HepG2 (cell line): ENCODE measurements at regions not wholly inside any gene's neighbourhood (a gene's known extent, or its start where the extent isn't known, plus 50 kb on each side); places are given as distances from the start of the nearest gene placed in this dataset.

ENCODE experiments used
- ATAC-seq: fragments of 200-7000 bp; cut with Tn5 transposase; 3 replicates; pipeline ENCODE4 v1.9.1; 2020; ENCODE audit warnings: mild to moderate bottlenecking, moderate library complexity
- BruUV-seq: library from RNA; stranded (reverse); fragments of 400-500 nt; replicated peaks from 2 replicates; lab custom pipeline; 2021; lab: Mats Ljungman, UMichigan
- CTCF ChIA-PET: fragments of 300-600 bp; formaldehyde crosslinking; extraction: SDS; loops from one replicate; lab custom pipeline; 2021; ENCODE audit warnings: low total read pairs, inconsistent platforms, low intra/inter-chr PET ratio; lab: Yijun Ruan, JAX
- POLR2A ChIA-PET: fragments of 350-600 bp; sonication (Branson Sonifier 250); formaldehyde crosslinking; loops from one replicate; lab custom pipeline; 2020; ENCODE audit warnings: antibody characterized with exemption, inconsistent platforms; lab: Yijun Ruan, JAX
- DNase-seq: peaks from one replicate; pipeline ENCODE4 v3.0.0-alpha.2; 2015; ENCODE audit warnings: low spot score
- FAIRE-seq: peaks from 3 replicates; lab custom pipeline; 2011; peaks lifted over from hg19 to GRCh38; lab: Jason Lieb, UNC
- H2AFZ ChIP-seq: one replicate; pipeline ENCODE4 v1.6.1; 2011; ENCODE audit warnings: low read length, inconsistent platforms
- H3K27ac ChIP-seq: fragments of 300-600 bp; 3 replicates; pipeline ENCODE4 v1.8.0; 2011; ENCODE audit warnings: mixed run types, mild to moderate bottlenecking, mixed read lengths, low read length, inconsistent platforms; ENCODE audit not compliant: insufficient read depth; ENCODE audit errors: extremely low read length
- H3K27me3 ChIP-seq, 2 experiments: fragments of 200-600 bp in 1 of 2; 2 replicates in 1 of 2; 3 replicates in 1 of 2; pipeline versions ENCODE4 v1.6.0 to v1.8.0; 2011; ENCODE audit warnings: low read length in 2 of 2, mild to moderate bottlenecking in 2 of 2, moderate library complexity in 2 of 2, inconsistent platforms in 1 of 2; ENCODE audit not compliant: insufficient read depth in 2 of 2, control insufficient read depth in 1 of 2
- H3K36me3 ChIP-seq, 2 experiments: fragments of 200-600 bp in 1 of 2; replicated peaks in 1 of 2; 2 replicates in 1 of 2; 3 replicates in 1 of 2; pipeline versions ENCODE4 v1.5.1 to v1.8.0; 2011; ENCODE audit warnings: low read length in 2 of 2, inconsistent platforms in 1 of 2; ENCODE audit not compliant: insufficient read depth in 2 of 2, control insufficient read depth in 1 of 2
- H3K4me1 ChIP-seq: 2 replicates; pipeline ENCODE4 v1.5.1; 2012; ENCODE audit warnings: low read length, inconsistent platforms; ENCODE audit not compliant: insufficient read depth
- H3K4me2 ChIP-seq: 2 replicates; pipeline ENCODE4 v1.6.0; 2011; ENCODE audit warnings: low read depth, low read length, inconsistent platforms
- H3K4me3 ChIP-seq, 3 experiments: fragments of 200-600 bp in 1 of 3; sonication (generic), shearing (Covaris generic) in 1 of 3; replicated peaks in 1 of 3; 2 replicates each; pipeline ENCODE4 v1.5.1; 2011 to 2016; ENCODE audit warnings: low read length in 3 of 3, inconsistent platforms in 2 of 3, low read depth in 2 of 3, mild to moderate bottlenecking in 2 of 3, control low read depth in 1 of 3, mixed read lengths in 1 of 3; ENCODE audit not compliant: insufficient read depth in 1 of 3
- H3K79me2 ChIP-seq: one replicate; pipeline ENCODE4 v1.6.1; 2011; ENCODE audit warnings: low read length, inconsistent platforms; ENCODE audit not compliant: insufficient read depth
- H3K9ac ChIP-seq: 2 replicates; pipeline ENCODE4 v1.6.0; 2011; ENCODE audit warnings: mild to moderate bottlenecking, low read depth, low read length, inconsistent platforms; ENCODE audit not compliant: insufficient read depth
- H3K9me3 ChIP-seq: 2 replicates; pipeline ENCODE4 v1.5.1; 2012; ENCODE audit warnings: mild to moderate bottlenecking, low read length
- H4K20me1 ChIP-seq: 2 replicates; pipeline ENCODE4 v1.6.0; 2011; ENCODE audit warnings: inconsistent platforms, mild to moderate bottlenecking, low read length, moderate library complexity; ENCODE audit not compliant: insufficient read depth
- CEBPB ChIP-seq: IDR thresholded peaks from 2 replicates; pipeline ENCODE4 v1.6.1; 2011; ENCODE audit warnings: low read depth, low read length, improper control_type of control experiment, borderline replicate concordance
- CEBPG ChIP-seq: IDR thresholded peaks from 2 replicates; pipeline ENCODE4 v1.6.1; 2016
- CREM ChIP-seq, 2 experiments: sonication (generic) in 1 of 2; formaldehyde crosslinking in 1 of 2; IDR thresholded peaks; 2 replicates each; pipeline versions ENCODE4 v1.4.0 to v1.6.1; 2016 to 2020; ENCODE audit warnings: antibody characterized with exemption in 1 of 2, mild to moderate bottlenecking in 1 of 2, missing genetic modification reagents in 1 of 2
- FOSL2 ChIP-seq: sonication (generic); formaldehyde crosslinking; IDR thresholded peaks from 2 replicates; pipeline ENCODE4 v1.4.0; 2020; ENCODE audit warnings: missing genetic modification reagents
- MED1 ChIP-seq: sonication (generic); formaldehyde crosslinking; IDR thresholded peaks from 2 replicates; pipeline ENCODE4 v1.4.0; 2020; ENCODE audit warnings: missing genetic modification reagents
- SCMH1 ChIP-seq: sonication (generic); formaldehyde crosslinking; IDR thresholded peaks from 2 replicates; pipeline ENCODE4 v1.9.0; 2021; ENCODE audit warnings: missing genetic modification reagents, mild to moderate bottlenecking, borderline replicate concordance
- SMC3 ChIP-seq: IDR thresholded peaks from 2 replicates; pipeline ENCODE4 v1.6.1; 2011; ENCODE audit warnings: low read length, improper control_type of control experiment
- ZNF20 ChIP-seq: sonication (generic); formaldehyde crosslinking; IDR thresholded peaks from 2 replicates; pipeline ENCODE4 v1.4.0; 2020; ENCODE audit warnings: mild to moderate bottlenecking, moderate library complexity, missing genetic modification reagents
- ZNF251 ChIP-seq: sonication (generic); formaldehyde crosslinking; IDR thresholded peaks from 2 replicates; pipeline ENCODE4 v1.9.0; 2021; ENCODE audit warnings: mild to moderate bottlenecking, missing genetic modification reagents
- ZNF510 ChIP-seq: sonication (generic); formaldehyde crosslinking; IDR thresholded peaks from 2 replicates; pipeline ENCODE4 v1.4.0; 2020; ENCODE audit warnings: low read depth, mild to moderate bottlenecking, missing genetic modification reagents
- ZNF572 ChIP-seq: sonication (generic); formaldehyde crosslinking; IDR thresholded peaks from 2 replicates; pipeline ENCODE4 v1.5.1; 2020; ENCODE audit warnings: mild to moderate bottlenecking, missing genetic modification reagents
- WGBS: methylation state at CpG from one replicate; pipeline ENCODE4 v1.1.6; 2017; ENCODE audit warnings: low lambda C conversion rate; 5-methylcytosine and 5-hydroxymethylcytosine counted together
- in situ Hi-C: cut with HindIII; loops from 2 replicates; pipeline ENCODE4 v1.10.0; 2017; ENCODE audit warnings: low pct_unique_long_range_greater_than_20kb; ENCODE audit not compliant: extremely low pct_ligation_motif_present
- intact Hi-C: fragments of 100-400 bp; cut with micrococcal nuclease; formaldehyde crosslinking; loops from one replicate; pipeline ENCODE4 v1.10.0; 2022; ENCODE audit not compliant: unreplicated experiment
- TF ChIP-seq, protein P1 (sequence below): sonication (generic); formaldehyde crosslinking; IDR thresholded peaks from 2 replicates; pipeline ENCODE4 v1.5.0; 2020; ENCODE audit warnings: mild to moderate bottlenecking, missing genetic modification reagents, borderline replicate concordance
- TF ChIP-seq, protein P2 (sequence below): sonication (generic); formaldehyde crosslinking; IDR thresholded peaks from 2 replicates; pipeline ENCODE4 v1.8.0; 2022; ENCODE audit warnings: mild to moderate bottlenecking, missing genetic modification reagents
- TF ChIP-seq, protein P3 (sequence below): sonication (generic); formaldehyde crosslinking; IDR thresholded peaks from 2 replicates; pipeline ENCODE4 v1.8.1; 2022; ENCODE audit warnings: mild to moderate bottlenecking, missing genetic modification reagents

DNA sequence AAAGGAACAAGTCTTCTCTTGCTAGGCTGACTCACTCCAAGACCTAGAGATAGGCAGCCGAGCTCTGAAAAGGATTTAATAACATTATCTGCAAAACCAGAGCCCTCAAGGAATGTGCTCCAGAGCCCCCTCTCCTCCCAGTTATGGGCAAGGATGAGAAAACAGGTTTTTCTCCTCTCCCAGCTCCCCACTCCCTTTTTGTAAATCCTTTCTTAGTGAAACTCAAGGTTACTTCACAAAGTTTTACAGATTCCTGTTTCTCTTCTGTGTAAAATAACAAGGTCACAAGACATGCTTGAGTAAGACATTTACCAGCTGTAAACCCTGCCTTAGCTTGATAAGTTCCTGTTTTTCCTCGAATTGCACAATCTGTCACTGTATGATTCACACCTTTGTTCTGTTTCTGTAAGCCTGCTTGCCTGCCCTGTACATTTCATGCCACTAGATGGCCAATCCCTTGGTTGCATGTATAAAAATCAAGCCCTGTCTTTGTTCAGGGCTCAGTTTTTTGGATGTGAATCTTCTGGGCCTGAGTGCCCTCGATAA lies 489.4 kb downstream of the KCNA4 start:
- no TSS peak for BruUV-seq

More for the DNA sequence above, 489.4 kb downstream of the KCNA4 start:
- intact Hi-C loops (no loop called here), in situ Hi-C loops (no loop called here)
- peak; percentile 73 for ATAC-seq
- CTCF ChIA-PET, result no interaction called here
- POLR2A ChIA-PET, result no interaction called here
- H2AFZ ChIP-seq, result no peak overlapping the region
- no peak for FAIRE-seq
- no peaks in the 10 kb centered on the region for H3K4me1 ChIP-seq
- H3K27me3 ChIP-seq, result no peaks in the 10 kb centered on the region
- WGBS, result 3% methylated on average over 3 of the region's 3 CpGs
- peak; percentile 35 for DNase-seq
- H4K20me1 ChIP-seq, result no peaks in the 10 kb centered on the region
- H3K4me2 ChIP-seq, result no peak overlapping the region
- H3K9ac ChIP-seq, result no peak overlapping the region
- no peak overlapping the region for H3K4me3 ChIP-seq
- TF ChIP-seq CREM (IDR thresholded peaks at IDR 0.05) (no peak), CREM (CRISPR knock-in tag; IDR thresholded peaks at IDR 0.05) (no peak), CEBPB (peak; percentile 90), SMC3 (peak; percentile 24; the same call in 1 of the 2 replicates), CEBPG (CRISPR knock-in tag) (peak; percentile 69), MED1 (no peak), ZNF251 (no peak), SCMH1 (CRISPR knock-in tag) (no peak), FOSL2 (CRISPR knock-in tag) (peak; percentile 73), ZNF572 (CRISPR knock-in tag) (no peak), ZNF510 (CRISPR knock-in tag) (no peak), ZNF20 (CRISPR knock-in tag) (no peak)
- TF ChIP-seq, protein P1, sequence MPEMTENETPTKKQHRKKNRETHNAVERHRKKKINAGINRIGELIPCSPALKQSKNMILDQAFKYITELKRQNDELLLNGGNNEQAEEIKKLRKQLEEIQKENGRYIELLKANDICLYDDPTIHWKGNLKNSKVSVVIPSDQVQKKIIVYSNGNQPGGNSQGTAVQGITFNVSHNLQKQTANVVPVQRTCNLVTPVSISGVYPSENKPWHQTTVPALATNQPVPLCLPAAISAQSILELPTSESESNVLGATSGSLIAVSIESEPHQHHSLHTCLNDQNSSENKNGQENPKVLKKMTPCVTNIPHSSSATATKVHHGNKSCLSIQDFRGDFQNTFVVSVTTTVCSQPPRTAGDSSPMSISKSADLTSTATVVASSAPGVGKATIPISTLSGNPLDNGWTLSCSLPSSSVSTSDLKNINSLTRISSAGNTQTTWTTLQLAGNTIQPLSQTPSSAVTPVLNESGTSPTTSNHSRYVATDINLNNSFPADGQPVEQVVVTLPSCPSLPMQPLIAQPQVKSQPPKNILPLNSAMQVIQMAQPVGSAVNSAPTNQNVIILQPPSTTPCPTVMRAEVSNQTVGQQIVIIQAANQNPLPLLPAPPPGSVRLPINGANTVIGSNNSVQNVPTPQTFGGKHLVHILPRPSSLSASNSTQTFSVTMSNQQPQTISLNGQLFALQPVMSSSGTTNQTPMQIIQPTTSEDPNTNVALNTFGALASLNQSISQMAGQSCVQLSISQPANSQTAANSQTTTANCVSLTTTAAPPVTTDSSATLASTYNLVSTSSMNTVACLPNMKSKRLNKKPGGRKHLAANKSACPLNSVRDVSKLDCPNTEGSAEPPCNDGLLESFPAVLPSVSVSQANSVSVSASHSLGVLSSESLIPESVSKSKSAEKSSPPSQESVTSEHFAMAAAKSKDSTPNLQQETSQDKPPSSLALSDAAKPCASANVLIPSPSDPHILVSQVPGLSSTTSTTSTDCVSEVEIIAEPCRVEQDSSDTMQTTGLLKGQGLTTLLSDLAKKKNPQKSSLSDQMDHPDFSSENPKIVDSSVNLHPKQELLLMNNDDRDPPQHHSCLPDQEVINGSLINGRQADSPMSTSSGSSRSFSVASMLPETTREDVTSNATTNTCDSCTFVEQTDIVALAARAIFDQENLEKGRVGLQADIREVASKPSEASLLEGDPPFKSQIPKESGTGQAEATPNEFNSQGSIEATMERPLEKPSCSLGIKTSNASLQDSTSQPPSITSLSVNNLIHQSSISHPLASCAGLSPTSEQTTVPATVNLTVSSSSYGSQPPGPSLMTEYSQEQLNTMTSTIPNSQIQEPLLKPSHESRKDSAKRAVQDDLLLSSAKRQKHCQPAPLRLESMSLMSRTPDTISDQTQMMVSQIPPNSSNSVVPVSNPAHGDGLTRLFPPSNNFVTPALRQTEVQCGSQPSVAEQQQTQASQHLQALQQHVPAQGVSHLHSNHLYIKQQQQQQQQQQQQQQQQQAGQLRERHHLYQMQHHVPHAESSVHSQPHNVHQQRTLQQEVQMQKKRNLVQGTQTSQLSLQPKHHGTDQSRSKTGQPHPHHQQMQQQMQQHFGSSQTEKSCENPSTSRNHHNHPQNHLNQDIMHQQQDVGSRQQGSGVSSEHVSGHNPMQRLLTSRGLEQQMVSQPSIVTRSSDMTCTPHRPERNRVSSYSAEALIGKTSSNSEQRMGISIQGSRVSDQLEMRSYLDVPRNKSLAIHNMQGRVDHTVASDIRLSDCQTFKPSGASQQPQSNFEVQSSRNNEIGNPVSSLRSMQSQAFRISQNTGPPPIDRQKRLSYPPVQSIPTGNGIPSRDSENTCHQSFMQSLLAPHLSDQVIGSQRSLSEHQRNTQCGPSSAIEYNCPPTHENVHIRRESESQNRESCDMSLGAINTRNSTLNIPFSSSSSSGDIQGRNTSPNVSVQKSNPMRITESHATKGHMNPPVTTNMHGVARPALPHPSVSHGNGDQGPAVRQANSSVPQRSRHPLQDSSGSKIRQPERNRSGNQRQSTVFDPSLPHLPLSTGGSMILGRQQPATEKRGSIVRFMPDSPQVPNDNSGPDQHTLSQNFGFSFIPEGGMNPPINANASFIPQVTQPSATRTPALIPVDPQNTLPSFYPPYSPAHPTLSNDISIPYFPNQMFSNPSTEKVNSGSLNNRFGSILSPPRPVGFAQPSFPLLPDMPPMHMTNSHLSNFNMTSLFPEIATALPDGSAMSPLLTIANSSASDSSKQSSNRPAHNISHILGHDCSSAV (CRISPR knock-in tag), result no peak
- TF ChIP-seq, protein P2, sequence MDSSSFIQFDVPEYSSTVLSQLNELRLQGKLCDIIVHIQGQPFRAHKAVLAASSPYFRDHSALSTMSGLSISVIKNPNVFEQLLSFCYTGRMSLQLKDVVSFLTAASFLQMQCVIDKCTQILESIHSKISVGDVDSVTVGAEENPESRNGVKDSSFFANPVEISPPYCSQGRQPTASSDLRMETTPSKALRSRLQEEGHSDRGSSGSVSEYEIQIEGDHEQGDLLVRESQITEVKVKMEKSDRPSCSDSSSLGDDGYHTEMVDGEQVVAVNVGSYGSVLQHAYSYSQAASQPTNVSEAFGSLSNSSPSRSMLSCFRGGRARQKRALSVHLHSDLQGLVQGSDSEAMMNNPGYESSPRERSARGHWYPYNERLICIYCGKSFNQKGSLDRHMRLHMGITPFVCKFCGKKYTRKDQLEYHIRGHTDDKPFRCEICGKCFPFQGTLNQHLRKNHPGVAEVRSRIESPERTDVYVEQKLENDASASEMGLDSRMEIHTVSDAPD, result no peak
- TF ChIP-seq, protein P3, sequence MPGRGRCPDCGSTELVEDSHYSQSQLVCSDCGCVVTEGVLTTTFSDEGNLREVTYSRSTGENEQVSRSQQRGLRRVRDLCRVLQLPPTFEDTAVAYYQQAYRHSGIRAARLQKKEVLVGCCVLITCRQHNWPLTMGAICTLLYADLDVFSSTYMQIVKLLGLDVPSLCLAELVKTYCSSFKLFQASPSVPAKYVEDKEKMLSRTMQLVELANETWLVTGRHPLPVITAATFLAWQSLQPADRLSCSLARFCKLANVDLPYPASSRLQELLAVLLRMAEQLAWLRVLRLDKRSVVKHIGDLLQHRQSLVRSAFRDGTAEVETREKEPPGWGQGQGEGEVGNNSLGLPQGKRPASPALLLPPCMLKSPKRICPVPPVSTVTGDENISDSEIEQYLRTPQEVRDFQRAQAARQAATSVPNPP (CRISPR knock-in tag), result no peak
- H3K36me3 ChIP-seq, result no peaks in the 10 kb centered on the region
- peaks cover 46% of the 10 kb centered on the region for H3K9me3 ChIP-seq
- H3K79me2 ChIP-seq, result no peaks in the 10 kb centered on the region
- H3K27ac ChIP-seq, result no peak overlapping the region
